Trophoblast cell (in vitro differentiated cells and primary cell): ENCODE measurements at regions not wholly inside any gene's neighbourhood (a gene's known extent, or its start where the extent isn't known, plus 50 kb on each side); places are given as distances from the start of the nearest gene placed in this dataset.
A peak's percentile ranks its signal among the peaks of the same experiment; 100 is the strongest.

Experiments
- DNase-seq, 2 donors: peaks; one replicate each; pipeline ENCODE4 v3.0.0-alpha.2; 2016
- H2AFZ ChIP-seq: 2 replicates; pipeline ENCODE4 v1.6.1; 2013; ENCODE audit warnings: low read length, moderate library complexity, mild to moderate bottlenecking; ENCODE audit not compliant: insufficient read depth, poor library complexity
- H2AK5ac ChIP-seq: 2 replicates; pipeline ENCODE4 v1.6.1; 2013; ENCODE audit warnings: mild to moderate bottlenecking, low read length
- H2BK120ac ChIP-seq: 2 replicates; pipeline ENCODE4 v1.6.1; 2013; ENCODE audit warnings: low read length, mild to moderate bottlenecking, moderate library complexity; ENCODE audit not compliant: insufficient read depth, poor library complexity
- H2BK12ac ChIP-seq: 2 replicates; pipeline ENCODE4 v1.6.1; 2013; ENCODE audit warnings: mild to moderate bottlenecking, low read length, moderate library complexity
- H2BK5ac ChIP-seq: 2 replicates; pipeline ENCODE4 v1.6.1; 2013; ENCODE audit warnings: low read length, low read depth, moderate library complexity, mild to moderate bottlenecking; ENCODE audit not compliant: poor library complexity
- H3K14ac ChIP-seq: 2 replicates; pipeline ENCODE4 v1.6.1; 2013; ENCODE audit warnings: mild to moderate bottlenecking, low read length
- H3K18ac ChIP-seq: 2 replicates; pipeline ENCODE4 v1.6.1; 2013; ENCODE audit warnings: mild to moderate bottlenecking, low read length
- H3K23ac ChIP-seq: 2 replicates; pipeline ENCODE4 v1.6.1; 2013; ENCODE audit warnings: low read length
- H3K27ac ChIP-seq: 2 replicates; pipeline ENCODE4 v1.5.1; 2013; ENCODE audit warnings: low read depth, mild to moderate bottlenecking, inconsistent platforms, low read length, moderate library complexity
- H3K27me3 ChIP-seq: 2 replicates; pipeline ENCODE4 v1.6.1; 2013; ENCODE audit warnings: inconsistent platforms, mild to moderate bottlenecking, low read length, moderate library complexity; ENCODE audit not compliant: insufficient read depth
- H3K36me3 ChIP-seq, 2 experiments: 1 replicate in 1 of 2; 2 replicates in 1 of 2; pipeline ENCODE4 v1.6.1; 2013; ENCODE audit warnings: low read length in 2 of 2, mild to moderate bottlenecking in 2 of 2, moderate library complexity in 1 of 2; ENCODE audit not compliant: insufficient read depth in 2 of 2, control insufficient read depth in 1 of 2
- H3K4ac ChIP-seq: 2 replicates; pipeline ENCODE4 v1.6.1; 2013; ENCODE audit warnings: low read depth, mild to moderate bottlenecking, low read length, moderate library complexity
- H3K4me1 ChIP-seq, 2 experiments: 1 replicate in 1 of 2; 2 replicates in 1 of 2; pipeline ENCODE4 v1.6.1; 2013; ENCODE audit warnings: low read length in 2 of 2, mild to moderate bottlenecking in 2 of 2, moderate library complexity in 1 of 2; ENCODE audit not compliant: insufficient read depth in 2 of 2, control insufficient read depth in 1 of 2
- H3K4me2 ChIP-seq: 2 replicates; pipeline ENCODE4 v1.6.1; 2013; ENCODE audit warnings: inconsistent platforms, mild to moderate bottlenecking, low read length, moderate library complexity
- H3K4me3 ChIP-seq: 2 replicates; pipeline ENCODE4 v1.5.1; 2013; ENCODE audit warnings: mild to moderate bottlenecking, low read depth, low read length, inconsistent platforms
- H3K79me1 ChIP-seq: one replicate; pipeline ENCODE4 v1.6.1; 2013; ENCODE audit warnings: low read length
- H3K79me2 ChIP-seq: 2 replicates; pipeline ENCODE4 v1.6.1; 2013; ENCODE audit warnings: low read length, mild to moderate bottlenecking; ENCODE audit not compliant: control insufficient read depth, insufficient read depth, poor library complexity
- H3K9ac ChIP-seq: 2 replicates; pipeline ENCODE4 v1.6.1; 2013; ENCODE audit warnings: mild to moderate bottlenecking, low read length
- H3K9me3 ChIP-seq: 2 replicates; pipeline ENCODE4 v1.6.1; 2013; ENCODE audit warnings: low read depth, mild to moderate bottlenecking, control low read depth, inconsistent platforms, low read length; ENCODE audit not compliant: insufficient read depth
- H4K12ac ChIP-seq: 2 replicates; pipeline ENCODE4 v1.6.1; 2013; ENCODE audit warnings: low read depth, mild to moderate bottlenecking, low read length, moderate library complexity
- H4K8ac ChIP-seq: 2 replicates; pipeline ENCODE4 v1.6.1; 2013; ENCODE audit warnings: low read depth, mild to moderate bottlenecking, low read length, moderate library complexity
- H4K91ac ChIP-seq: one replicate; pipeline ENCODE4 v1.6.1; 2013; ENCODE audit warnings: low read depth, mild to moderate bottlenecking, low read length, moderate library complexity
- WGBS: extraction: QIAGEN DNeasy Blood & Tissue Kit; methylation state at CpG from one replicate; pipeline ENCODE4 v1.1.7; 2013; ENCODE audit warnings: missing lambda C conversion rate; ENCODE audit not compliant: insufficient read length, insufficient coverage; ENCODE audit errors: extremely low coverage; 5-methylcytosine and 5-hydroxymethylcytosine counted together

DNA sequence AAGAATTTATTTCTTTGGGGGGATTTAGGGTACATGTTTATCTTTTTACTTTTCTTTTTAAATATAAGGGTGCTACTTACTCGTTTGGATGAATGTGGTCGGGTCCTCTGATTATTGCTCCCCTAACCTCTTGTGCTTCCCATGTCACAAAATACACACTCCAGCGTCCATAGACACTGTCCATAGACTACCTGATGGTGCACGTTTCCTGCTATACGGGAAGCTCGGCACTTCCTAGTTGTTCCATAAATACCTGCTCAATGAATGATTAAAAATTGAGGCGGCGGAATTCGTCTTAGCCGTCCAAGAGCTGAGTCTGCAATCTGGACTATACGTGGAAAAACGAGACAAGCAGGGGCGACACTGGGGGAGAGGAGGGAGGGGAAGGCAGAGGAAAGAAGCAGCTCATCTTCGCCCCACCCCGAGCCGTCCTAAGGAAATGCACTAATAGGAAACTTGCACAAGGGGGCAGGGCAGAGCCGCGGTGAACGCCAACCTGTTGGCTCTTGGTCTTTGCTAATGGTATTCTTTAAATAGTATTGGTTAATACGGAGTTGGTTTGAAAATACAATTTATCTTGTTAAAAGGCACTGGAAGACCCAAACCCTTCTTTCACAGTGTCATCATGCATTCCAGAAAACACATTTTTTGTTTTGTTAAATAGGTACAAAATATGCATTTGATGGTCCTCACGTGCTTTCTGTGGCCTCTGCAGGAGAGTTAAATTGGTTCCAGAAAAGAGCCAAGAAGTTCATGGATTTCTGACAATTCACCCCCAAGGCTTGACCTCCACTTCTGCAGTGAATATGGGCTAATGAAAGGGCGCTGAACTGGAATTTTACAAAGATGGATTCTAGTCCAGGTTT lies 73.0 kb upstream of the KCTD1 start:
- H3K23ac ChIP-seq: no peak overlapping the region
- H3K4me1 ChIP-seq: no peaks in the 10 kb centered on the region
- no peak overlapping the region for H3K14ac ChIP-seq
- no CpG with 5 or more reads among the region's 22 CpGs for WGBS
- H2BK120ac ChIP-seq: no peak overlapping the region
- no peak overlapping the region for H3K9ac ChIP-seq
- no peak overlapping the region for H2BK12ac ChIP-seq
- H4K12ac ChIP-seq: no peak overlapping the region
- peak; percentile 45 to 73 for DNase-seq
- no peaks in the 10 kb centered on the region for H3K79me1 ChIP-seq
- no peak overlapping the region for H2AK5ac ChIP-seq
- no peaks in the 10 kb centered on the region for H3K79me2 ChIP-seq
- H3K27me3 ChIP-seq: no peaks in the 10 kb centered on the region
- H3K27ac ChIP-seq: no peak overlapping the region
- H3K4ac ChIP-seq: no peak overlapping the region
- H3K18ac ChIP-seq: no peak overlapping the region
- peaks cover 0 to 5% of the 10 kb centered on the region in 2 experiments for H3K36me3 ChIP-seq
- no peak overlapping the region for H4K8ac ChIP-seq
- H4K91ac ChIP-seq: no peak overlapping the region
- H3K4me3 ChIP-seq: no peak overlapping the region
- no peak overlapping the region for H3K4me2 ChIP-seq
- no peak overlapping the region for H2AFZ ChIP-seq
- H3K9me3 ChIP-seq: peaks cover 8% of the 10 kb centered on the region
- H2BK5ac ChIP-seq: no peak overlapping the region

DNA sequence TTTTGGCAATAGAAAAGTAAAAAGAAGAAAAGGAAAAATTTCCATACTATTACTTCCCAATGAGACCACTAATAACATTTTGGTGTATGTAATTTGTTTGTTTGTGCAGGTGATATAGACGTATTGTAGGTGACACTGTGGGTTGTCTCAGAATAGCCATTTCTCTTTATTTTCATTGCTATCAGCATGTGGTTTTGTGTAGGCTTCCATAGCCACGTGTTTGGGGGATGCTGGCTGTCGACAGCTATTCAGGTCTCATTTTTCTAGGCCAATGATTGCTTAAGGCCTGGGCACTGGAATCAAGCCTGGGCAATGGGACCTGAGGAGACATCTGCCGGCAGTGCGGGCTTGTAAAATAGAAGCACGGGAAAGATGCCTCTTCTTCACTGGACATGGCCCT lies 71.0 kb upstream of the KCTD1 start:
- Histone ChIP-seq H3K36me3 (peaks cover 0 to 1% of the 10 kb centered on the region in 2 experiments), H3K23ac (no peak overlapping the region), H3K27ac (no peak overlapping the region), H3K9ac (no peak overlapping the region), H3K14ac (no peak overlapping the region), H4K8ac (no peak overlapping the region), H2BK120ac (no peak overlapping the region), H2AFZ (no peak overlapping the region), H3K79me2 (no peaks in the 10 kb centered on the region), H3K9me3 (peaks cover 2% of the 10 kb centered on the region), H3K4me3 (no peak overlapping the region), H2BK5ac (no peak overlapping the region), H4K12ac (no peak overlapping the region), H4K91ac (no peak overlapping the region), H2AK5ac (no peak overlapping the region), H2BK12ac (no peak overlapping the region), H3K18ac (no peak overlapping the region), H3K27me3 (no peaks in the 10 kb centered on the region), H3K79me1 (no peaks in the 10 kb centered on the region), H3K4ac (no peak overlapping the region), H3K4me2 (no peak overlapping the region), H3K4me1 (peaks cover 0 to 1% of the 10 kb centered on the region in 2 experiments)
- WGBS: no CpG with 5 or more reads among the region's 6 CpGs
- DNase-seq: no peak

DNA sequence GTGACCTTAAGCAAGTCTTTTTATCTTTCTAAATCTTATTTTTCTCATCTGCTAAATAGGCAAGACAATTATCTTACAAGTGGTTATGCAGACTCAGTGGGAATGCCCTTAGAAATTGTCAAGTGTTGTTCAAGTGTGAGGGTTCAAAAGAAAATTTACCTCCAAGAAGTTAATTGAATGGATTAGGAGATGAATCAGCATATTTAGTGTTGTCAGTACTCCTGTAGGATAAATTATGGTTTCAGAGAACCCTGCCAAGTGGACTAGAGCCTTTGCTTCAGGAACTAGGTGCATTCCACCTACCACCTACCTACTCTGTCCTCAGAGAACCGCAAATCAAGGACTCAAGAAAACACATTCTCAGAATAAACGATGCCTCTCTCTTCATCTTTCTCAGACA lies 69.8 kb upstream of the KCTD1 start:
- no peak overlapping the region for H2BK5ac ChIP-seq
- H2BK120ac ChIP-seq: no peak overlapping the region
- no peak overlapping the region for H3K4me2 ChIP-seq
- H4K91ac ChIP-seq: no peak overlapping the region
- no peak overlapping the region for H3K9ac ChIP-seq
- no peak overlapping the region for H3K4me3 ChIP-seq
- no peak overlapping the region for H3K14ac ChIP-seq
- no peaks in the 10 kb centered on the region for H3K9me3 ChIP-seq
- no peaks in the 10 kb centered on the region for H3K79me2 ChIP-seq
- no peak overlapping the region for H3K27ac ChIP-seq
- no peak overlapping the region for H2BK12ac ChIP-seq
- H4K8ac ChIP-seq: no peak overlapping the region
- no peaks in the 10 kb centered on the region for H3K79me1 ChIP-seq
- H3K4ac ChIP-seq: no peak overlapping the region
- no peak for DNase-seq
- H2AK5ac ChIP-seq: no peak overlapping the region
- no peak overlapping the region for H3K18ac ChIP-seq
- no peak overlapping the region for H3K23ac ChIP-seq
- no peaks in the 10 kb centered on the region for H3K27me3 ChIP-seq
- no peak overlapping the region for H2AFZ ChIP-seq
- H3K36me3 ChIP-seq: no peaks in the 10 kb centered on the region
- H3K4me1 ChIP-seq: peaks cover 0 to 3% of the 10 kb centered on the region in 2 experiments
- no CpG with 5 or more reads among the region's 2 CpGs for WGBS
- H4K12ac ChIP-seq: no peak overlapping the region

DNA sequence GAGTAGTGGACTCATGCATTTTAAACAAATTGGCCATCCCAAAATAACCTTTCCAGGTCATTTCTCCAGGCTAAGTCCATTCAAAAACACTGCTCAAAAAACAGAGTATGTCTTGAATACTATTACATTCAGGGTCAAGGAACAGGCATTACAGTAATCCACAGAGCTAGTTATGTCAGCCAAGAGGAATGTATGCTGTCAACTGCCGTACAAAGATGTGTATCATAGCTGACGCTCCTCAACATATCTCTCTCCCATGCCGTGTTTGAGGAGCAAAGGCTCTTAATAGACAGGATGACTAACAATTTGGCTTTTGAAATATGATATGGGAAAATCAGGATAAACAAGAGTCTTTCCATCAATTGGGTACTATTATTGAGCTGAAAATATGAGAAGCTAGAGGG lies 68.8 kb upstream of the KCTD1 start:
- no peak overlapping the region for H3K9ac ChIP-seq
- H2BK5ac ChIP-seq: no peak overlapping the region
- H3K4me2 ChIP-seq: no peak overlapping the region
- H3K4ac ChIP-seq: no peak overlapping the region
- no peak overlapping the region for H3K18ac ChIP-seq
- H3K27me3 ChIP-seq: no peaks in the 10 kb centered on the region
- no peak overlapping the region for H3K4me3 ChIP-seq
- H3K14ac ChIP-seq: no peak overlapping the region
- H3K36me3 ChIP-seq: no peaks in the 10 kb centered on the region
- no peak overlapping the region for H2BK120ac ChIP-seq
- H2BK12ac ChIP-seq: no peak overlapping the region
- H4K12ac ChIP-seq: no peak overlapping the region
- H3K79me1 ChIP-seq: no peaks in the 10 kb centered on the region
- peaks cover 0 to 3% of the 10 kb centered on the region in 2 experiments for H3K4me1 ChIP-seq
- no peak overlapping the region for H4K8ac ChIP-seq
- DNase-seq: peak; percentile 85 to 94
- H2AFZ ChIP-seq: no peak overlapping the region
- no peak overlapping the region for H3K23ac ChIP-seq
- H3K79me2 ChIP-seq: no peaks in the 10 kb centered on the region
- no peaks in the 10 kb centered on the region for H3K9me3 ChIP-seq
- WGBS: no CpG with 5 or more reads among the region's 3 CpGs
- no peak overlapping the region for H3K27ac ChIP-seq
- no peak overlapping the region for H2AK5ac ChIP-seq
- H4K91ac ChIP-seq: no peak overlapping the region
